Sigmoid colon (tissue), 4 donors: ENCODE measurements at regions not wholly inside any gene's neighbourhood (a gene's known extent, or its start where the extent isn't known, plus 50 kb on each side); places are given as distances from the start of the nearest gene placed in this dataset.

Source experiments
- POLR2A ChIP-seq, 2 donors: fragments of 450-650 bp; IDR thresholded peaks; one replicate each; pipeline ENCODE4 v1.6.1; 2016; ENCODE audit warnings: antibody characterized with exemption in 2 of 2, mild to moderate bottlenecking in 2 of 2, moderate library complexity in 2 of 2
- POLR2AphosphoS5 ChIP-seq, 4 donors: sonication (generic); formaldehyde crosslinking; IDR thresholded peaks; one replicate each; pipeline ENCODE4 v1.6.1; 2017; ENCODE audit warnings: antibody characterized with exemption in 4 of 4
- TF ChIP-seq, protein P1 (sequence below), 4 experiments: fragments of 450-650 bp in 3 of 4; fragments of 200-600 bp in 1 of 4; IDR thresholded peaks; one replicate each; pipeline ENCODE4 v1.5.1; 2016 to 2019; ENCODE audit warnings: antibody characterized with exemption in 4 of 4, mild to moderate bottlenecking in 3 of 4, moderate library complexity in 2 of 4

- TF ChIP-seq, protein P1, sequence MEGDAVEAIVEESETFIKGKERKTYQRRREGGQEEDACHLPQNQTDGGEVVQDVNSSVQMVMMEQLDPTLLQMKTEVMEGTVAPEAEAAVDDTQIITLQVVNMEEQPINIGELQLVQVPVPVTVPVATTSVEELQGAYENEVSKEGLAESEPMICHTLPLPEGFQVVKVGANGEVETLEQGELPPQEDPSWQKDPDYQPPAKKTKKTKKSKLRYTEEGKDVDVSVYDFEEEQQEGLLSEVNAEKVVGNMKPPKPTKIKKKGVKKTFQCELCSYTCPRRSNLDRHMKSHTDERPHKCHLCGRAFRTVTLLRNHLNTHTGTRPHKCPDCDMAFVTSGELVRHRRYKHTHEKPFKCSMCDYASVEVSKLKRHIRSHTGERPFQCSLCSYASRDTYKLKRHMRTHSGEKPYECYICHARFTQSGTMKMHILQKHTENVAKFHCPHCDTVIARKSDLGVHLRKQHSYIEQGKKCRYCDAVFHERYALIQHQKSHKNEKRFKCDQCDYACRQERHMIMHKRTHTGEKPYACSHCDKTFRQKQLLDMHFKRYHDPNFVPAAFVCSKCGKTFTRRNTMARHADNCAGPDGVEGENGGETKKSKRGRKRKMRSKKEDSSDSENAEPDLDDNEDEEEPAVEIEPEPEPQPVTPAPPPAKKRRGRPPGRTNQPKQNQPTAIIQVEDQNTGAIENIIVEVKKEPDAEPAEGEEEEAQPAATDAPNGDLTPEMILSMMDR (IDR thresholded peaks at IDR 0.05) = no peak
- no peak for TF ChIP-seq POLR2A (IDR thresholded peaks at IDR 0.05)
- TF ChIP-seq POLR2AphosphoS5 (IDR thresholded peaks at IDR 0.05) = no peak
Observed at GRCh38 chr17:410543-411401, 58.2 kb upstream of the RPH3AL start.
